ENCODE measurements at regions not wholly inside any gene's neighbourhood (a gene's known extent, or its start where the extent isn't known, plus 50 kb on each side); places are given as distances from the start of the nearest gene placed in this dataset.

- ChIA-PET POLR2A (no interaction called here), CTCF (no interaction called here)
- H3K4me3 ChIP-seq (ENCODE audit: low read depth, low read length) = no peak overlapping the region
- no peak for TF ChIP-seq CTCF (IDR thresholded peaks at IDR 0.05; ENCODE audit: insufficient read depth, low read length, missing control alignments)
- no peak for DNase-seq (ENCODE audit: low read depth, low spot score)
Measured at GRCh38 chr2:129133692-129134641, 815.3 kb upstream of the HS6ST1 start.

- POLR2A ChIA-PET = no interaction called here
- no peak for DNase-seq (ENCODE audit: low read depth, low spot score)
- H3K4me3 ChIP-seq (ENCODE audit: low read depth, low read length) = no peak overlapping the region
- TF ChIP-seq CTCF (IDR thresholded peaks at IDR 0.05; ENCODE audit: insufficient read depth, low read length, missing control alignments) = no peak
- CTCF ChIA-PET = no interaction called here
Measured at GRCh38 chr2:129135017-129135416, 816.3 kb upstream of the HS6ST1 start.

- ChIA-PET CTCF (no interaction called here), POLR2A (no interaction called here)
Measured at GRCh38 chr2:129139380-129139779, 820.7 kb upstream of the HS6ST1 start.

GRCh38 chr2:129142465-129142864 is 823.8 kb upstream of the HS6ST1 start:
- ChIA-PET POLR2A (no interaction called here), CTCF (no interaction called here)
- H3K4me3 ChIP-seq (ENCODE audit: low read depth, low read length) = no peak overlapping the region
- DNase-seq (ENCODE audit: low read depth, low spot score) = no peak
- no peak for TF ChIP-seq CTCF (IDR thresholded peaks at IDR 0.05; ENCODE audit: insufficient read depth, low read length, missing control alignments)

More at GRCh38 chr2:129139380-129139779, 820.7 kb upstream of the HS6ST1 start:
- H3K4me3 ChIP-seq (ENCODE audit: low read depth, low read length) = no peak overlapping the region
- DNase-seq (ENCODE audit: low read depth, low spot score) = no peak
- TF ChIP-seq CTCF (IDR thresholded peaks at IDR 0.05; ENCODE audit: insufficient read depth, low read length, missing control alignments) = no peak

GRCh38 chr2:129144082-129144791 is 825.6 kb upstream of the HS6ST1 start:
- TF ChIP-seq CTCF (IDR thresholded peaks at IDR 0.05; ENCODE audit: insufficient read depth, low read length, missing control alignments) = no peak
- CTCF ChIA-PET = no interaction called here

GRCh38 chr2:129152514-129152913 is 827.0 kb upstream of the RAB6C start:
- POLR2A ChIA-PET = no interaction called here
- no peak for TF ChIP-seq CTCF (IDR thresholded peaks at IDR 0.05; ENCODE audit: insufficient read depth, low read length, missing control alignments)

More at GRCh38 chr2:129144082-129144791, 825.6 kb upstream of the HS6ST1 start:
- POLR2A ChIA-PET = no interaction called here
- no peak for DNase-seq (ENCODE audit: low read depth, low spot score)
- no peak overlapping the region for H3K4me3 ChIP-seq (ENCODE audit: low read depth, low read length)

More at GRCh38 chr2:129152514-129152913, 827.0 kb upstream of the RAB6C start:
- CTCF ChIA-PET = no interaction called here
- H3K4me3 ChIP-seq (ENCODE audit: low read depth, low read length) = no peak overlapping the region
- no peak for DNase-seq (ENCODE audit: low read depth, low spot score)

All from AG04449 (cell line).